HG02610 (cell line): ENCODE measurements at regions not wholly inside any gene's neighbourhood (a gene's known extent, or its start where the extent isn't known, plus 50 kb on each side); places are given as distances from the start of the nearest gene placed in this dataset.

ENCODE experiments used
- ATAC-seq: cut with Tn5 transposase; IDR thresholded peaks from one replicate; pipeline ENCODE4 v1.9.1; 2021; ENCODE audit warnings: mild to moderate bottlenecking, moderate library complexity; ENCODE audit not compliant: unreplicated experiment

DNA sequence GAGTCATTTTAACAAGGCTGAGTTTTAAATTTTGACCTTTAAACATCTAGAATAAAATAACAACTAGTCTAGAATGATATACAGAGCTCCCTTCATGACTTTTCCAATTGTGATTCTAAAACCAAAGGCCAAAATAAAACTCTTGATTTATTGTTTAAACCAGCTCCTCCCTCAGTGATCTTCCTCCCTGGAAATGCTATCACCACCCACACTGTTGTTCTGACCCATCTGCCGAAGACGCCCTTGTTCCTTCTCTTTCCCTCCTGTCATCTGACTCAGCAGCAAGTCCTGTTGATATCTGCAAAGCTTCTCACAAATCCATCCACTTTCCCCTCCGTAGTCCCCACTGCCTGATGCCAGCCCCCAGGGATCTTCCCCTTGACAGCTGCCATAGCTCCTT is 231.6 kb upstream of the DYNLRB2 start:
- no peak for ATAC-seq

DNA sequence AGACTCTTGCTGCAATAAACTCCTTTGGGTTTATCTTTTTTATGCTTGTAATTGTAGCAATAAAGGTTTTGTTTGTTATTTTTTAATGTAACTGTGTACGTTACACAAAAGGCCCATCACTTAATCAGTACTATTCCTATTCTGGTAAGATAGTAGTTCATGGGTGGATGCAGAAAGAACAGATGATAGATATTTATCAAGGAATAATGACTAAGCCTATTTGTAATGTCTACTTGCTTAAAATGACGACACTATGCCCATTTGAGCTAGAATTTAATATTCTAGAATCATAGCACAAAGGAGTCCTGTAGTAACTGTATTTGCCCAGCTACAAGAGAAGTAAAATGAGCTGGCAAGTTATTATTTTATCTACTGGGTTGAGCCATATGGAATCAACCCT is 235.4 kb upstream of the DYNLRB2 start:
- no peak for ATAC-seq

DNA sequence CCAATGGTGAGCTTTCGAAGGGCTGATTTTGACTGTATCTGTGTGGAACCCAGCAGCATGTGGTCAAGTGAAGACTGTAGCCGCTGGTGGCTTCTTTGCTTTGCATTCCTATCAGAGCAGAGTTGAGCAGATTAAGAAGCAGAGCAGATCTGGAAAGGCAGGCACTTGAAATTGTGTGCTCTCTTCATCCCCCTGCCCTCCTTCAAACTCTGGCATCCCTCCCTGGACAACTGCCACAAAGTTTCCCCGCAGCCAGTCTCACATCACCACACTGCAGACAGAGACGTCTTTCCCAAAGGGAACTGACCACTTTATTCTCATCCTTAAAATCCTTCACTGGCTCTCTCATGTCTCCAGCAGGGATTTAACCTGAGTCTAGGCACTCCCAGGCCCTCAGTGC is 237.1 kb upstream of the DYNLRB2 start:
- no peak for ATAC-seq

DNA sequence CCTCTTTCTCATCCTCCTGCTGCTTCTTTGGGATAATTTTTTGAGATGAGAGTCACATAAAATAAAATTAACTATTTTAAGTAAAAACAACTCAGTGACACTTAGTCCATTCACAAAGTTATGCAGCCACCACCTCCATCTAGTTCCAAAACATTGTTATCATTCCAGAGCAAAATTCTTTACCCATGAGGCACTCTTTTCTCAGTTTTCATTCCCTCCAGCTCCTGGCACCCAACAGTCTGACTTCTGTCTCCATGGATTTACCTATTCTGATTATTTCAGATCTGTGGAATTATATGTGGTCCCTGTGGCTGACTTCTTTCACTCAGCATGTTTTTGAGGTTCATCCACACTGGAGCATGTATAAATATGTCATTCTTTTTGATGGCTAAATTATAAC is 239.9 kb upstream of the DYNLRB2 start:
- no peak for ATAC-seq

DNA sequence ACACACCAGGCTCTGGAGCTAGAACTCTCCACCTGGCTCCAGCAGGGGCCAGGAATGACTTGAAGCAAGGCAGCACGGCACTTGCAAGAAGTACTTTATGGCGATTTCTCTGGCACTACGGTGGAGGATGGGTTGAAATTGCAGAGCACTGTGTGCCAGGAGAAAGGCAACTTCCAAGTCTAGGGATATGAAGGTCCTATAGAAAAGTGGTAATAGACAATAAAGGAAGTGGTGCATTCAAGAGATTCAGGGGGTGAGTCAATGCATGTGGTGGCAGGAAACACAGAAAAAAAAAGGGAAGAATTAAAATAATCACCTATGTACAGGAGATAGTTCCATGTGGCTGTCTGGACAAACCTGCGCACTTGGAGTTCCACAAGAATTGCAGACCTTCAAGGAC is 240.3 kb upstream of the DYNLRB2 start:
- no peak for ATAC-seq

DNA sequence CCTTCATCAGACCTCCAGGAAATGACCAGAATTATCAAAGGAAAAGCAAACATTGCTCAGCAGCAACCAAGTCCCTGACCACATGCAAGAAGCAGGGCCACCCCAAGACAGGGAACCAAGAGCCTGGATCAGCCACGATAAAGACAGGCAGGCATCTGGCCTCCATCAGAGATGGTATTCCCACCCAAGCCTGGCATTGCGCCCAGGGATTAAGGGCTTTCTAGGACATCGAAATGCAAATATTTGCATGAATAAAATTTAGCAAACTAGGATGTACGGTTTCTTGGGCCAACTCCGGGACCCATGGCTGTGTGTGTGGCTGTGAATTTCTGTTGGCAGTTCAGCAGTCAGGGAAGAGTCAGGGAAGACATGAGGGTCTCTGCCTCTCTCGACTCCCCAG is 241.4 kb upstream of the DYNLRB2 start:
- ATAC-seq: no peak

DNA sequence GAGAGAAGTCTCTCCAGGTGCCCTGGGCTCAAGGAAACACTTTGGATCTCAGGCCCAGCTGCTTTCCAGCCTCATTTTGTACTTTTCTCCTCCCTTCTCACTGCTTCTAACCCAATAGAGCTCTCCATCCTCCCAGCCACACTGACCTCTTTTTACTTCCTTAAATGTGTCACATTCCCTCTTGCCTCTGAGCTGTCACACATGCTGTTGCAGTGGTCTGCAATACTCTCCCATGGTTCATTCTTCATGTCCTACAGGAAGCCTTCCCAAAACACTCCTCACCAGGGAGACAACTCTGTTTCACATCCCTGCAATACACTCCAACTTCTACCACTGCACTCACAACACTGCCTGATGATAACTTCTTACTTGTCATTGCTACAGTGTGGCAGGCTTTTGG is 242.1 kb upstream of the DYNLRB2 start:
- no peak for ATAC-seq

DNA sequence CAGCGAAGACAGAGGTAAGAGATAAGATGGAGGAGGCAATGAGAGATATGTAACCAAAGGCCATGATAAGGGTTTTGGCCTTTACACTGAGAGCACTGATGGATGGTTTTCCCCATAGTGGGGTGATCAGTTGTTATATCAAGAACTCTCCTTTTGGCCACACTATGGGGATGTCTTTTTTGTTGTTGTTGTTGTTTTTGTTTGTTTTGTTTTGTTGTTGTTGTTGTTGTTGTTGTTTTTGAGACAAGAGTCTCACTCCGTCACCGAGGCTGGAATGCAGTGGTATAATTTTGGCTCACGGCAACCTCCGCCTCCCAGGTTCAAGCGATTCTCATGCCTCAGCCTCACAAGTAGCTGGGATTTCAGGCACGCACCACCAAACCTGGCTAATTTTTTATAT is 244.8 kb upstream of the DYNLRB2 start:
- no peak for ATAC-seq

DNA sequence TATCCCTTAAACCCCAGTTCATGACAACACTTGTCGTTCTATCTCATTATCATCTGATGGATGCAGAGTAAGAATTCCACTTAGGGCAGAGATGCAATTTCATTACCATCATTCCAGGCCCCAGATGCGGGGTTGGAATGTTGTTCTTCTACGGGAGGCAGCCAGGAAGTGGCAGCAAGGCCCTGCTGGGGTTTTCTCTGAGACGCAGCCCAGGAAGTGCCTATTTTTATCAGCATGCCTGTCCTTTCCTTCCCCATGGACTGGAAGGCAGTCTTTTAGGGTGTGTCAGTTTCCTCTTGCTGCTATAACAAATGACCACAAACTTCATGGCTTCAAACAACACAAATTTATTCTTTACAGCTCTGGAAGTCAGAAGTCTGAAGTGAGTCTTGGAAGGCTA is 246.6 kb upstream of the DYNLRB2 start:
- no peak for ATAC-seq

DNA sequence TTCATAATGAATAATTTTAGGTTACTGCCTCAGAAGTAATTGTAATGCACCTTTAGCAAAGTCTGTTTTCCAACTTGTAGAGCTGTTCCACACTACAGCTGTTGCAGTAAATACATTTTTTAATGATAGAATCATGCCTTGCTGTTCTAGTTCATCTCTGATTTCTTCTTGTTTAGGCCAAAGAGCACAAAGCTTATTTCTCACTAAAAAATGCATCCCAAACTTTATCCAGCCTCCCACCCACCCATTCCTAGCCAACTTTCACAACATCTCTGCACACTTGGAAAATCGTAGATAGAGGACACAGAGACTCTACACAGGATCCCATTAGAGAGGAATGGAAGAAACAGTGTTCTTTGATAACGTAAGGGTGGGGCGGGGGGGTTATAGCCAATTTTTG is 252.2 kb upstream of the DYNLRB2 start:
- no peak for ATAC-seq

DNA sequence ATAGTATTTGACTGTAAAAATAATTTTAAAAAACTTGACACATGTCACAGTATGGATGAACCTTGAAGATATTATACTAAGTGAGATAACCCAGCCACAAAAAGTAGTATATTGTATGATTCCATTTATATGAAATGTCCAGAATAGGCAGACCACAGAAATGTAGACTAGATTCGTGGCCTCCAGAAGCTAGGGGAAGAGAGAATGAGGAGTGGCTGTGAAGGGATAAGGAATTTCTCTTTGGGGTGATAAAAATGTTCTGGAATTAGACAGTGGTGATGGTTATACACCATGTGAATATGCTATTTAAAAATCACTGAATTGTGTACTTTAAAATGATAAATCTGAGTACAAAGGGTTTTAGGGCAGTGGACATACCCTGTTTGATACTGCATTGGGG is 253.1 kb upstream of the DYNLRB2 start:
- no peak for ATAC-seq

DNA sequence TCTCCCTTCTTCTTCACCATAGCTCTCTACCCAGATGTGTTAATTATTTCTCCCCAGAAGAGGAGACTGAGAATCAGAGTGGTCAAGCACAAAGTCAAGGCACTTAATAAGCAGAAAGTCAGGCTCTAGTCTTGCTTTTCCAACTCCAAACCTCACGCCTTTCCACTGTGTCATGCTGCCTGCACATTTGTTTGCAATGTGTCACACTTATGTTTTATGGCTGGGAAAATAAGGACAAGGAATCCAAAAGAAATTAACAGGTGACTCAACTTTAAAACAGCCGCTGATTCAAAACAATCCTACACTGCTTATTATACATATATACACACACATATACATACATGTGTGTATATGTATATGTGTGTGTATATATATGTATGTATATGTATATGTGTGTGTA is 255.7 kb upstream of the DYNLRB2 start:
- ATAC-seq: no peak

DNA sequence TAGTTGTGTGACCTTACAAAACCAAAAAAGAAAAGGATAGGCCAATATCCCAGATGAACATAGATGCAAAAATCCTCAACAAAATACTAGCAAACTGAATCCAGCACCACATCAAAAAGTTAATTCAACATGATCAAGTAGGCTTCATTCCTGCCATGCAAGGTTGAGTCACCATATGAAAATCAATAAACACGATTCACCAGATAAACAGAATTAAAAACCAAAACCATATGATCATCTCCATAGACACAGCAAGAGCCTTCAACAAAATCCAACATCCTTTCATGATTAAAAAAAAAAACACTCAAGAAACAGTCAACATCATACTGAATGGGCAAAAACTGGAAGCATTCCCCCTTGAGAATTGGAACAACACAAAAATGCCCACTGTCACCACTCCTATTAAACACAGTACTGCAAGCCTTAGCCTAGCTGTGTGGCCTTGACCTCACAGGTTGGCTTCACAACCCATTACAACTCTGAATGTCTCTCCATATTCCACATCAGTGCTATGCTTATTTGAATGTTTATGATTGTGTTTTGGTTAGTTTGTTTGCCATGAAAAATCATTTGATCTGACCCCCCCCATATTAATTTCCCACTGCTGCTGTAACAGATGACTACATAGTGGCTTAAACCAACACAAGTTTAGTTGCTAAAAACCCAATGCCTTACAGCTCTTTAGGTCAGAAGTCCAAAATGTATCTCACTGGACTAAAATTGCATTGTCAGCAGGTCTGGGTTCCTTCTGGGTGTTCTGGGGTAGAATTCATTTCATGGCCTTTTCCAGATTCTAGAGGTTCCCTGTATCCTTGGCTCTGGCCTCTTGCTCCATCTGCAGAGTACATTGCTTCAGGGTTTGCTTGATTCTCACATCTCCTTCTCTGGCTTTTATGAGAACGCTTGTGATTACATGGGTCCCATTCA is 257.1 kb upstream of the DYNLRB2 start:
- no peak for ATAC-seq

DNA sequence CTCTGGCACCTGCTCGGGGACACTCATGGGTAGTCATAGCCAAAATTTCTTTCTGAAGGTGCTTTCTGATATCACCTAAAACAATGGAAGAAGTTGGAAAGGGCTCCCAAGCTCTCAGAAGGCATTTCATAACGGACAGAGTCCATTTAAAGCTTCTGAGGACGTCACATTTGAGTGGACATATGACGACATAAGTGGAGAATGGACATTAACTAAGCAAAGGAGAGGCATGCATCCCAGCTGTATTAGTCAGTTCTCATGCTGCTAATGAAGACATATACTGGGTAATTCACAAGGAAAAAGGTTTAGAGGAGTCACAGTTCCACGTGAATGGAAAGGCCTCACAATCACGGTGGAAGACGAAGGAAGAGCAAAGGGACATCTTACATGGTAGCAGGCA is 260.2 kb upstream of the DYNLRB2 start:
- no peak for ATAC-seq

DNA sequence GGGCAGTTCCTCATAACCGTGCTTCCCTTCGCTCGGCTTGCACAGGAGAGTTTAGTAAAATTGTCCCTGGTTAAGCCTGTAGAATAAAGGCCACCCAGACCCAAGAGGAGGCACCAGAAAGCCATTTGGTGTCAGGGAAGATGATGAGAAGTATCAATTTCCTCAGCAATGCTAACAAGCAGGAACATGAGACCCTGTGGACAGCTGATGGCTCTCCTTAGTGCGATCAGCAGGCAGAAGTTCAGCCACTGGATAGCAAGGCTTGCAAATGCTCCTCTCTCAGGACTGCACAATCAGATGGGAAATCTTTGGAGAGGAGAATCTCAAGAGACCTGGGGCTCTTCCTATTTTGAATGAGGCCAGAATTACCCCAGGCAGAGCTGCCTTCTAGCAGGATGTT is 261.1 kb upstream of the DYNLRB2 start:
- ATAC-seq: no peak

DNA sequence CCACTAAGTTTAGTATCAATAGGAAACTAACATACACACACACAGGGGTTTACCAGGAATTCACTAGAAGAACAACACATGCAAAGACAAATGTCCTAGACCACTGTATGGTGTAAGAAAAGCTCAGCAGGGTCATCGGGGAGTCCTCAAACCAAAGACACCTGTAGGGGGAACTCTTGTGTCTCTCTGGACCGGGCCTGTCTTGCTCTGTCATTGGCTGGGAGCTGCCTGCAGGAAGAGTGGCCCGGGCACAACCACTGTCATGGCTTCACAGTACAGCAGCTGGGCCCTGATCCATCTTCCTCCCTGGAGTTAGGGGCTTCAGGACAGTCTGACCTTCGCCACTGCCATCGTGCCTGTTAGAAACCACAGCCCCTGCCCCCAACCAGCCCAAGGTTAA is 263.6 kb upstream of the DYNLRB2 start:
- no peak for ATAC-seq

DNA sequence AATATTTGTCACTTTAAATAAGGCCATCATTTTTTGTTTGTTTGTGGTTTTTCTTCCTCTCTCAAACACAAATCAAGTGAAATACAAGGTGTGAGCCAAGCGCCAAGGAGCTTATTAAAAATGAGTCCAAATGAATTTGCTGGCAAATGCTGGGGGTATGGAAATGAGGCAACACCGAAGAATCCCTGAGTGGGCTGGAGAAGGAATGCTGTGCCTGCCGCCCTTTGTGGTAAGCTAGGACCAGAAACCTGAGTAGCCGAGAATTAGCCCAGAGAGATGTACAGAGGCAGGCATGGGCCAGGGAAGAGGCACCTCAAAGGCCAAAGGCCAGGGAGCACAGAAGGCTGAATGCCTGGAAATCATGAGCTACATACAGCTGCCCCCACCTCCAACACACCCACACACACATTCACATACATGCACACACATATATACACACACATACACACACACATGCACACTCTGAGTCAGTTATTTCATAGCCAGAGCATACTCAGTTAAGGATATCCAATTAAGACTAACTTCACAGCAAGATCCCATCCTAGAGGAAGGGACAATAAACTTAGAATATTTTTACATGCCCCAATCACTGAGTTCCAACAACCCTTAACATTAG is 266.1 kb upstream of the DYNLRB2 start:
- ATAC-seq: no peak

DNA sequence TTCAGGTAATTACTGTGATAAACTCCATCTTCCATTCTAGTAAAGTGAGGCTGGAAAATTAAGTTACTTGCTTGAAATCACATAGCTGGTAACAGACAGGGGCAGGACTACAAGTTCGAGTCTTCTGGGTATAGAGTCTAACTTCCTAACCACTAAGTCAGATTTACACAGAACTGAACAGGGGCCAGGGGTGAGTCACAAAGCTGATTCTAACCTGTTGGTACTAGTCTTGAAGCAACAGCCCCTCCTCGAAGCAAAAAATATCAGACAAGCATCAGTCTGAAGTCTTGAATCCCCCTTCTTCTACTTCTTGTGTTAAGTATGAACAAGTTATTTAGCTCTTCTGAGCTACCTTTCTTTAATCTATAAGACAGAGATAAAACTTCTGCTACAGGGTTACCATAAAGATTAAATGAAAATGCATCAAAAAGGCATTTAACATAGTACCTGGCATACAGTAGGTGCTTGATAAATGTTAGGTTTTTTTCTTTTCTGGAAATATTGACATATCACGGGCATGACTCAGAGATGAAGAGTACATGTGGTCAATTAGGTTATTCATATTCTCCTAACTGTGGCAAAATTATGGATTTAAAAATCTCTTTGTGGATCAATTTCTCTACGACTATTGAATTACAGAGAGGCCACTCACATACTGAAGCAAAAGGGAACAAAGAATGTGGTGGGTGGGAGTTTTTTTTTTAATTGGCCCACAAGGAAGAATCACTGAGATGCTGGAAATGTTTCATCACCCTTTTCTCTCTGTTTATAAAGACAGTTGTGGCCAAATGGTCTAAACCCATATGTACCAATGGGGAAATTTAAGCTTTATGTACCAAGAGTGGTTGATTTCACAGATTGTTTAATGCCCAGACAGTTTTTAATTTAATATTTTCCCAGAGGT is 266.9 kb upstream of the DYNLRB2 start:
- no peak for ATAC-seq

DNA sequence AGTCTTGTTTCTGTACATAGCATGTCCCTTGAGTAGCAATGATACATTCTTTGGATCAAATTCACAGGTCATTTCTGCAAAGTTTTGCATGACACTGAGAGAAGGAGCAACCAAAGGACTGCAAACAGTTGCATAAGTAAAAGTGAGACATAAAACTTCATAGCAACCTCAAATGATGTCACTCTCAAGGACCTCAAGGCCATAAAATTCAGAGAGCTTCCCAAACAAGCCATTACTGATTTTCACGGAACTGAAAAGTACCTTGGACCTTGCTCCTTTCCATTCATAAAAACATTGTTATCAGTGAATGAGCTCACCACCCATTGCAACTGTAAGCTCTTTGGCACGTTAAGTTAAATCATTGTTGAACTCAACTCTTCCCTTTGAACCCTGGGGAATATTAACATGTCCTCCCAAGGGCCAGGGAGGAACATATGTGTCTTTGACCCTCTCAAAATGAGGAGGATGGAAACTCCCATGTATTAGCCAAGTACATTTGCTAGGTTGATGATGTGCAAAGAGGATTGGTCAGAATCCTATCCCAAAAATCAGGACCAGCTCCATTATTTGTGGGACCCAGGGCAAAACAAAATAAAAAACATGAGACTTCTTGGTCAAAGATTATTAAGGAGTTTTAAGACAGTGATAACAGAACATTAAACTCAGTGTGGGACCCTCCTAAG is 275.0 kb upstream of the DYNLRB2 start:
- no peak for ATAC-seq

DNA sequence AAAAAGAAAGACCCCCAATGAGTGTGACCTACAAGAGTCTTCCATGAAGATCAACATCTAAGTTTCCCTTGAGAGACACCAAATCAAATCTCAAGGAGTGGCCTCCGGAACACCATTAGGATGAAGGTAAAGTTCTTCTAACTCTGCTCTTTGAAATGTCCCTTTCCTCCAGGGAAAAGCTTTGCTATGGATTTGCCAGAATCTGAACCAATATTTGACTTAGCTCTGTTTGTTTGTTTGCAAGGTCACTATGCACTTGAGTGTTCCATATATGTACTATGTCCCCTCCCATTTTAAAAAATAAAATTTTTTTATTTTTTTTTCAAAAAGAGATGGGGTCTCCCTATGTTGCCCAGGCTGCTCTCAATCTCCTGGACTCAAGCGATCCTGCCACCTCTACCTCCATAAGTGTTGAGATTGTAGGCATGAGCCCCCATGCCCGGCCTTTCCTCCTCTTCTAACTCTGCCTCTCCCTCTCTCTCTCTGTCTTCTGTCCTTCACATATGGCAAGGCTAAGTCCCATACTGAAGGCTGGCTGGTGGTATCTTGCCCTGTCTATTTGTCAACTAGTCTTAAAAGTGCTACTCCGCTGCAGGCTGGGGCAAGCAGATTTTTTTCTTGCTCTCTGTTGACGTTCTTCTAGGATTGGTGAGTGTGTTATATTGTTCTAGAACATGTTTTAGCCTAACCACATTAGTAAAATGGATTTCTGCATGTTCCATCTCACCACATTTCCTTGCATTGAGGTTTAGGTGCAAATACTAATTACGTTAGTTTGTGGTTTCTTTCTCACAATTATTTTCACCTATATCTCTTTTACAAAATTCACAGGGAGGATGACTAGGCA is 276.7 kb upstream of the DYNLRB2 start:
- ATAC-seq: no peak
